MCF 10A (cell line): ENCODE measurements at regions not wholly inside any gene's neighbourhood (a gene's known extent, or its start where the extent isn't known, plus 50 kb on each side); places are given as distances from the start of the nearest gene placed in this dataset.

Experiments used
- BruUV-seq: library from RNA; stranded (reverse); fragments of 400-500 nt; replicated peaks from 2 replicates; lab custom pipeline; 2021; lab: Mats Ljungman, UMichigan
- CTCF ChIA-PET: fragments of 300-600 bp; sonication (Branson Sonifier 250); formaldehyde crosslinking; extraction: SDS; loops from one replicate; lab custom pipeline; 2021; ENCODE audit warnings: antibody characterized with exemption, inconsistent platforms; lab: Yijun Ruan, JAX
- POLR2A ChIA-PET: fragments of 300-600, 350-650 bp; sonication (Branson Sonifier 250); formaldehyde crosslinking; extraction: SDS; loops from one replicate; lab custom pipeline; 2020; ENCODE audit warnings: antibody characterized with exemption, inconsistent platforms; lab: Yijun Ruan, JAX
- DNase-seq: peaks from one replicate; pipeline ENCODE4 v3.0.0-alpha.2; 2018; ENCODE audit not compliant: unreplicated experiment
- H3K27ac Mint-ChIP-seq: one replicate; pipeline ENCODE4 v1.8.0; 2022; ENCODE audit warnings: mild to moderate bottlenecking, low read depth, mixed read lengths; ENCODE audit not compliant: unreplicated experiment
- H3K27me3 Mint-ChIP-seq: one replicate; pipeline ENCODE4 v1.8.0; 2022; ENCODE audit warnings: mixed read lengths; ENCODE audit not compliant: insufficient read depth, unreplicated experiment
- H3K36me3 Mint-ChIP-seq: one replicate; pipeline ENCODE4 v1.8.0; 2022; ENCODE audit warnings: mild to moderate bottlenecking, moderate library complexity, mixed read lengths; ENCODE audit not compliant: insufficient read depth, unreplicated experiment
- H3K4me1 Mint-ChIP-seq: one replicate; pipeline ENCODE4 v1.8.0; 2022; ENCODE audit warnings: mixed read lengths; ENCODE audit not compliant: insufficient read depth, unreplicated experiment
- H3K4me3 Mint-ChIP-seq: one replicate; pipeline ENCODE4 v1.8.0; 2022; ENCODE audit warnings: mild to moderate bottlenecking, moderate library complexity, mixed read lengths; ENCODE audit not compliant: unreplicated experiment
- H3K9me3 Mint-ChIP-seq: one replicate; pipeline ENCODE4 v1.8.0; 2022; ENCODE audit warnings: mixed read lengths; ENCODE audit not compliant: unreplicated experiment
- CTCF ChIP-seq: fragments of 200-600 bp; IDR thresholded peaks from one replicate; pipeline ENCODE4 v1.8.0; 2022; ENCODE audit warnings: antibody characterized with exemption, mild to moderate bottlenecking; ENCODE audit not compliant: unreplicated experiment
- intact Hi-C: fragments of 100-400 bp; cut with micrococcal nuclease; formaldehyde crosslinking; loops from 2 replicates; pipeline ENCODE4 v1.14.1; 2022

GRCh38 chr6:16827627-16828026, 66.4 kb upstream of the ATXN1 start:
- Mint-ChIP-seq H3K27me3 (no peaks in the 10 kb centered on the region), H3K4me3 (no peak overlapping the region), H3K27ac (no peak overlapping the region), H3K36me3 (no peaks in the 10 kb centered on the region), H3K4me1 (peaks cover 8% of the 10 kb centered on the region), H3K9me3 (no peaks in the 10 kb centered on the region)
- ChIA-PET POLR2A (interaction anchor here (1.4 kb wide), 1 partner anchor 22 kb away, joined by 6 read pairs; no protein-coding TSS in a partner anchor), CTCF (no interaction called here)
- TF ChIP-seq CTCF = no peak
- intact Hi-C loops = no loop called here
- BruUV-seq = no TSS peak
- DNase-seq = no peak

GRCh38 chr6:16825784-16826183, 64.5 kb upstream of the ATXN1 start:
- POLR2A ChIA-PET = interaction anchor here (0.7 to 1.5 kb wide), 2 partner anchors 15 to 96 kb away, joined by 3 to 4 read pairs; no protein-coding TSS in a partner anchor
- intact Hi-C loops = no loop called here
- Mint-ChIP-seq H3K36me3 (no peaks in the 10 kb centered on the region), H3K27me3 (no peaks in the 10 kb centered on the region), H3K9me3 (no peaks in the 10 kb centered on the region), H3K4me3 (no peak overlapping the region), H3K27ac (no peak overlapping the region), H3K4me1 (peaks cover 10% of the 10 kb centered on the region)
- CTCF ChIA-PET = interaction anchor here (1.1 to 2.4 kb wide), 2 partner anchors 54 to 139 kb away, joined by 3 to 7 read pairs; no protein-coding TSS in a partner anchor
- no TSS peak for BruUV-seq
- no peak for TF ChIP-seq CTCF
- no peak for DNase-seq

GRCh38 chr6:16824845-16825685, 63.8 kb upstream of the ATXN1 start:
- TF ChIP-seq CTCF = no peak
- intact Hi-C loops = no loop called here
- CTCF ChIA-PET = interaction anchor here (1.1 to 2.4 kb wide), 2 partner anchors 54 to 140 kb away, joined by 3 to 7 read pairs; no protein-coding TSS in a partner anchor
- Mint-ChIP-seq H3K9me3 (no peaks in the 10 kb centered on the region), H3K27me3 (no peaks in the 10 kb centered on the region), H3K4me1 (peaks cover 10% of the 10 kb centered on the region), H3K27ac (no peak overlapping the region), H3K4me3 (no peak overlapping the region), H3K36me3 (no peaks in the 10 kb centered on the region)
- no TSS peak for BruUV-seq
- POLR2A ChIA-PET = interaction anchor here (0.7 to 1.5 kb wide), 2 partner anchors 15 to 96 kb away, joined by 3 to 4 read pairs; no protein-coding TSS in a partner anchor
- DNase-seq = no peak

- TF ChIP-seq CTCF = no peak
- Mint-ChIP-seq H3K4me3 (no peak overlapping the region), H3K4me1 (peaks cover 10% of the 10 kb centered on the region), H3K36me3 (no peaks in the 10 kb centered on the region), H3K27ac (no peak overlapping the region), H3K9me3 (no peaks in the 10 kb centered on the region), H3K27me3 (no peaks in the 10 kb centered on the region)
- no TSS peak for BruUV-seq
- no peak for DNase-seq
- POLR2A ChIA-PET = interaction anchor here (1.1 kb wide), 1 partner anchor 62 kb away, joined by 3 read pairs; the partner anchor contains the start of gene ATXN1
- CTCF ChIA-PET = interaction anchor here (0.6 to 2.4 kb wide), 7 partner anchors 10 to 313 kb away, joined by 3 to 7 read pairs (median 3); no protein-coding TSS in a partner anchor
- intact Hi-C loops = no loop called here
These were observed 62.6 kb upstream of the ATXN1 start for GRCh38 chr6:16823718-16824352.
